AG09319 (cell line): ENCODE measurements at regions not wholly inside any gene's neighbourhood (a gene's known extent, or its start where the extent isn't known, plus 50 kb on each side); places are given as distances from the start of the nearest gene placed in this dataset.
A peak's percentile ranks its signal among the peaks of the same experiment; 100 is the strongest.

ENCODE experiments used
- DNase-seq: peaks from one replicate; pipeline ENCODE4 v3.0.0-alpha.2; 2010; ENCODE audit warnings: low read depth; ENCODE audit errors: extremely low read depth
- CTCF ChIP-seq: IDR thresholded peaks from 2 replicates; pipeline ENCODE4 v1.5.1; 2011; ENCODE audit warnings: low read depth, mild to moderate bottlenecking, inconsistent platforms, low read length, moderate library complexity

- no peak for DNase-seq
- TF ChIP-seq CTCF, result no peak
These were observed 91.2 kb upstream of the PRR16 start for GRCh38 chr5:120372899-120373298.

- DNase-seq, result no peak
- no peak for TF ChIP-seq CTCF
These were observed 88.9 kb upstream of the PRR16 start for GRCh38 chr5:120375248-120375647.

- DNase-seq, result no peak
- no peak for TF ChIP-seq CTCF
These were observed 83.5 kb upstream of the PRR16 start for GRCh38 chr5:120380644-120381043.

- TF ChIP-seq CTCF, result no peak
- DNase-seq, result no peak
These were observed 81.3 kb upstream of the PRR16 start for GRCh38 chr5:120382833-120383232.

GRCh38 chr5:120386981-120387380, 77.1 kb upstream of the PRR16 start:
- TF ChIP-seq CTCF, result no peak
- DNase-seq, result no peak

GRCh38 chr5:120388016-120388781, 75.9 kb upstream of the PRR16 start:
- TF ChIP-seq CTCF, result no peak
- DNase-seq, result peak; percentile 76

- DNase-seq, result no peak
- no peak for TF ChIP-seq CTCF
These were observed 69.8 kb upstream of the PRR16 start for GRCh38 chr5:120394259-120394658.
